Fibroblast of lung (primary cell): ENCODE measurements at regions not wholly inside any gene's neighbourhood (a gene's known extent, or its start where the extent isn't known, plus 50 kb on each side); places are given as distances from the start of the nearest gene placed in this dataset.
"Not testable (repeated sequence)": the region's sequence is repeated elsewhere in the genome, so short reads cannot be mapped to it uniquely, and the experiment has no call there.

ENCODE experiments used
- DNase-seq, 2 donors: peaks; one replicate each; pipeline versions ENCODE4 v3.0.0 to v3.0.0-alpha.2; 2010; ENCODE audit warnings: low read depth in 2 of 2
- H2AFZ ChIP-seq: 2 replicates; pipeline ENCODE4 v1.5.1; 2012; ENCODE audit warnings: low read length, control low read depth, inconsistent platforms
- H3K27ac ChIP-seq: 2 replicates; pipeline ENCODE4 v1.5.1; 2011; ENCODE audit warnings: low read length, control low read depth; ENCODE audit not compliant: insufficient read depth
- H3K27me3 ChIP-seq: 2 replicates; pipeline ENCODE4 v1.5.1; 2011; ENCODE audit warnings: mild to moderate bottlenecking, low read length; ENCODE audit not compliant: control insufficient read depth, insufficient read depth
- H3K36me3 ChIP-seq: 2 replicates; pipeline ENCODE4 v1.5.1; 2011; ENCODE audit warnings: low read length; ENCODE audit not compliant: control insufficient read depth, insufficient read depth
- H3K4me1 ChIP-seq: 2 replicates; pipeline ENCODE4 v1.5.1; 2011; ENCODE audit warnings: low read length; ENCODE audit not compliant: control insufficient read depth, insufficient read depth; ENCODE audit errors: extremely low read depth
- H3K4me2 ChIP-seq: 2 replicates; pipeline ENCODE4 v1.5.1; 2011; ENCODE audit warnings: low read length, control low read depth; ENCODE audit not compliant: insufficient read depth; ENCODE audit errors: extremely low read depth
- H3K4me3 ChIP-seq, 4 experiments: fragments of 200-600 bp in 1 of 4; sonication (generic) in 1 of 4; replicated peaks in 1 of 4; 2 replicates each; pipeline ENCODE4 v1.5.1; 2011 to 2016; ENCODE audit warnings: low read length in 4 of 4, low read depth in 3 of 4, mild to moderate bottlenecking in 3 of 4, control low read depth in 2 of 4, inconsistent platforms in 1 of 4, mixed read lengths in 1 of 4; ENCODE audit not compliant: insufficient read depth in 1 of 4; ENCODE audit errors: control extremely low read depth in 1 of 4
- H3K79me2 ChIP-seq: 2 replicates; pipeline ENCODE4 v1.5.1; 2012; ENCODE audit warnings: mild to moderate bottlenecking, low read length, inconsistent platforms; ENCODE audit not compliant: control insufficient read depth, insufficient read depth
- H3K9ac ChIP-seq: 2 replicates; pipeline ENCODE4 v1.5.1; 2011; ENCODE audit warnings: mild to moderate bottlenecking, low read length, control low read depth; ENCODE audit not compliant: insufficient read depth
- H3K9me3 ChIP-seq: 2 replicates; pipeline ENCODE4 v1.5.1; 2012; ENCODE audit warnings: low read depth, low read length; ENCODE audit not compliant: control insufficient read depth, insufficient read depth
- H4K20me1 ChIP-seq: 2 replicates; pipeline ENCODE4 v1.5.1; 2011; ENCODE audit warnings: low read length; ENCODE audit not compliant: control insufficient read depth, insufficient read depth; ENCODE audit errors: extremely low read depth
- EZH2 ChIP-seq: IDR thresholded peaks from 2 replicates; pipeline ENCODE4 v1.5.1; 2012; ENCODE audit warnings: low read length, control low read depth, mild to moderate bottlenecking; ENCODE audit errors: missing control alignments
- TF ChIP-seq, protein P1 (sequence below), 2 donors: IDR thresholded peaks in 1 of 2; conservative IDR thresholded peaks in 1 of 2; 1 replicate in 1 of 2; 2 replicates in 1 of 2; pipeline ENCODE4 v1.5.1; 2011 to 2012; ENCODE audit warnings: low read length in 2 of 2, control low read depth in 1 of 2, inconsistent platforms in 1 of 2, low read depth in 1 of 2, mild to moderate bottlenecking in 1 of 2

DNA sequence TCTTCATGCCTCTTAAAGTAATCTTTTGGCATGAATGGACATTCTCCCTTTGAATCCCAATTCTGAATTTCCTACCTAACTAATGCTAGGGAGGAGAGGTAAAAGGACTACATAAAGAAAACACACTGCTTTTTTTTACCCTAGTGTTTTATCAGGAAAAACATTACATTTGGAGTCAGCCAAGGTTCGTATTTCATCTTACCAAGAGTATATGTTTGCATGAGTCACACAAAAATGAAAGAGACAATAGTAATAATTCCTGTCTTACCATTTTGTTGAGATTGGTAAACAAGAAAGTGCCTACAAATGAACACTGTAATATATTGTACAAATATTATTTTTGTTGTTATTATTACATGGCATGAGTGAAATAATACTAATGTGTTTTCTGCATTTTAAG lies 112.9 kb upstream of the WARS2 start:
- H4K20me1 ChIP-seq, result no peaks in the 10 kb centered on the region
- no peaks in the 10 kb centered on the region for H3K27me3 ChIP-seq
- no peak overlapping the region for H3K4me2 ChIP-seq
- TF ChIP-seq, protein P1, sequence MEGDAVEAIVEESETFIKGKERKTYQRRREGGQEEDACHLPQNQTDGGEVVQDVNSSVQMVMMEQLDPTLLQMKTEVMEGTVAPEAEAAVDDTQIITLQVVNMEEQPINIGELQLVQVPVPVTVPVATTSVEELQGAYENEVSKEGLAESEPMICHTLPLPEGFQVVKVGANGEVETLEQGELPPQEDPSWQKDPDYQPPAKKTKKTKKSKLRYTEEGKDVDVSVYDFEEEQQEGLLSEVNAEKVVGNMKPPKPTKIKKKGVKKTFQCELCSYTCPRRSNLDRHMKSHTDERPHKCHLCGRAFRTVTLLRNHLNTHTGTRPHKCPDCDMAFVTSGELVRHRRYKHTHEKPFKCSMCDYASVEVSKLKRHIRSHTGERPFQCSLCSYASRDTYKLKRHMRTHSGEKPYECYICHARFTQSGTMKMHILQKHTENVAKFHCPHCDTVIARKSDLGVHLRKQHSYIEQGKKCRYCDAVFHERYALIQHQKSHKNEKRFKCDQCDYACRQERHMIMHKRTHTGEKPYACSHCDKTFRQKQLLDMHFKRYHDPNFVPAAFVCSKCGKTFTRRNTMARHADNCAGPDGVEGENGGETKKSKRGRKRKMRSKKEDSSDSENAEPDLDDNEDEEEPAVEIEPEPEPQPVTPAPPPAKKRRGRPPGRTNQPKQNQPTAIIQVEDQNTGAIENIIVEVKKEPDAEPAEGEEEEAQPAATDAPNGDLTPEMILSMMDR (conservative IDR thresholded peaks at IDR 0.05 in 1 of 2, IDR thresholded peaks at IDR 0.05 in 1 of 2; ENCODE audit: low read depth in 1 of 2, low read length in 2 of 2), result no peak
- TF ChIP-seq EZH2, result no peak
- no peaks in the 10 kb centered on the region for H3K9me3 ChIP-seq
- no peaks in the 10 kb centered on the region for H3K4me1 ChIP-seq
- no peaks in the 10 kb centered on the region for H3K79me2 ChIP-seq
- H2AFZ ChIP-seq, result no peak overlapping the region
- no peak overlapping the region for H3K4me3 ChIP-seq
- no peaks in the 10 kb centered on the region for H3K36me3 ChIP-seq
- DNase-seq, result peak in 1 of 2 donors; percentile 12
- no peak overlapping the region for H3K9ac ChIP-seq
- H3K27ac ChIP-seq, result no peak overlapping the region

DNA sequence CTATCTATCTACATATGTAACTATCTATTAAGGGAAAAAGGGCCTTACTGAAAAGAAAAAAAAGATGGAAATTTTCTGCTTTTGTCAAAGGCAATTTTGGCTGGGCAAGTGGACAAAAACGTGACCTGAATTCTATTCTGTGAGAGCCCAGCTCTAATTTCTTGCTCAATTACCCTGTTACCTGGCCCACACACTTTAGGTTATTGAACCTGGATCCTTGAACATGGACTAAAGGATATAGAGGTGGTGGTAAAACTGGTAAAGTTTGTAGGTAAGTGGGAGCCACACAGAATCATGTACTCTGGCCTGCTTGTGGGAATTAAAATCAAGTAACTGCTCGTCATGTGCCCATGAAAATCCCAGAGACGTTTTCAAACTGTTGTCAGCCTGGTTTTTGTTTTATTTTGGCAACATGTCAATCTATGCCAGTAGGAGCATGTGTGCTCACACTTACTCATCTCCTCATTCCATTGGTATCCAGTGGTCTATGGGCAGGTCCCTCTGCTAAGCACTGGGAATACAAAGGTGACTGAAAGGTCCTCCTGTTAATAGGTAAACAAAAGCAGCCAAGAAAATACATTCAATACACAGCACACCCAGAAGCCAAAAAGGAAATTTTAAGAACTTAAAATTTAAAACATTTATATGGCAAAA lies 113.7 kb upstream of the WARS2 start:
- Histone ChIP-seq H3K9ac (no peak overlapping the region), H2AFZ (no peak overlapping the region), H3K4me1 (no peaks in the 10 kb centered on the region)

DNA sequence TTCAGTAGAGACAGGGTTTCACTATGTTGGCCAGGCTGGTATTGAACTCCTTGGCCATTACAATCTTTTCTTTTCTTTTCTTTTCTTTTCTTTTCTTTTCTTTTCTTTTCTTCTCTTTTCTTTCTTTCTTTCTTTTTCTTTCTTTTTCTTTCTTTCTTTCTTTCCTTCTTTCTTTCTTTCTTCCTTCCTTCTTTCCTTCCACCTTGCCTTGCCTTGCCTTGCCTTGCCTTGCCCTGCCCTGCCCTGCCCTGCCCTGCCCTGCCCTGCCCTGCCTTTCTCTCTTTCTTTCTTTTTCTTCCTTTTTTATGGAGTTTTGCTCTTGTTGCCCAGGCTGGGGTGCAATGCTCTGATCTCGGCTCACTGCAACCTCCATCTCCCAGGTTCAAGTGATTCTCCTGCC lies 112.5 kb upstream of the HAO2 start:
- not testable (repeated sequence) for H2AFZ ChIP-seq, H3K4me3 ChIP-seq, H3K9ac ChIP-seq, H3K27me3 ChIP-seq, H3K79me2 ChIP-seq, H3K27ac ChIP-seq, DNase-seq, H3K4me1 ChIP-seq, H3K9me3 ChIP-seq, H4K20me1 ChIP-seq, H3K36me3 ChIP-seq, H3K4me2 ChIP-seq

More for the DNA sequence above, 113.7 kb upstream of the WARS2 start:
- H4K20me1 ChIP-seq, result no peaks in the 10 kb centered on the region
- no peaks in the 10 kb centered on the region for H3K27me3 ChIP-seq
- no peaks in the 10 kb centered on the region for H3K36me3 ChIP-seq
- no peak overlapping the region for H3K4me3 ChIP-seq
- DNase-seq, result no peak
- H3K79me2 ChIP-seq, result no peaks in the 10 kb centered on the region
- TF ChIP-seq, protein P1 (conservative IDR thresholded peaks at IDR 0.05 in 1 of 2, IDR thresholded peaks at IDR 0.05 in 1 of 2; ENCODE audit: low read depth in 1 of 2, low read length in 2 of 2), result no peak
- TF ChIP-seq EZH2, result no peak
- no peak overlapping the region for H3K27ac ChIP-seq
- no peaks in the 10 kb centered on the region for H3K9me3 ChIP-seq
- no peak overlapping the region for H3K4me2 ChIP-seq
